SK-N-SH (cell line): ENCODE measurements at regions not wholly inside any gene's neighbourhood (a gene's known extent, or its start where the extent isn't known, plus 50 kb on each side); places are given as distances from the start of the nearest gene placed in this dataset.

Experiments
- CTCF ChIA-PET: fragments of 300-600, 350-600 bp; formaldehyde crosslinking; extraction: SDS; loops from one replicate; lab custom pipeline; 2021; lab: Yijun Ruan, JAX
- POLR2A ChIA-PET: fragments of 350-600 bp; sonication (Branson Sonifier 250); formaldehyde crosslinking; extraction: SDS; loops from one replicate; lab custom pipeline; 2020; ENCODE audit warnings: antibody characterized with exemption, inconsistent platforms; lab: Yijun Ruan, JAX
- DNase-seq: peaks from one replicate; pipeline ENCODE4 v3.0.0; 2012
- H2AFZ ChIP-seq: fragments of 200-600 bp; sonication (generic); 2 replicates; pipeline ENCODE4 v1.8.1; 2016; ENCODE audit warnings: antibody characterized with exemption, mild to moderate bottlenecking, low read depth
- H3F3A ChIP-seq: fragments of 200-600 bp; sonication (generic); replicated peaks from 2 replicates; pipeline ENCODE3; 2016; ENCODE audit warnings: antibody characterized with exemption, mild to moderate bottlenecking; ENCODE audit not compliant: insufficient read depth
- H3K27ac ChIP-seq, 2 experiments: fragments of 200-500 bp in 1 of 2; fragments of 200-600 bp in 1 of 2; sonication (Bioruptor generic) in 1 of 2; sonication (generic), shearing (Covaris generic) in 1 of 2; 2 replicates each; pipeline versions ENCODE4 v1.5.1 to v1.6.1; 2014 to 2016; ENCODE audit warnings: low read depth in 2 of 2, inconsistent platforms in 1 of 2, low read length in 1 of 2, mild to moderate bottlenecking in 1 of 2, mixed read lengths in 1 of 2
- H3K27me3 ChIP-seq: fragments of 200-600 bp; sonication (generic), shearing (Covaris generic); 2 replicates; pipeline ENCODE4 v1.6.1; 2016; ENCODE audit warnings: mixed run types; ENCODE audit not compliant: insufficient read depth
- H3K36me3 ChIP-seq, 2 experiments: fragments of 200-500 bp in 1 of 2; fragments of 200-600 bp in 1 of 2; sonication (Bioruptor generic) in 1 of 2; sonication (generic) in 1 of 2; replicated peaks in 1 of 2; 2 replicates each; pipeline versions ENCODE3 to v1.5.1; 2014 to 2016; ENCODE audit warnings: low read length in 1 of 2, mild to moderate bottlenecking in 1 of 2; ENCODE audit not compliant: insufficient read depth in 2 of 2, control insufficient read depth in 1 of 2
- H3K4me1 ChIP-seq, 2 experiments: fragments of 200-500 bp in 1 of 2; fragments of 200-600 bp in 1 of 2; sonication (Bioruptor generic) in 1 of 2; sonication (generic), shearing (Covaris generic) in 1 of 2; 2 replicates each; pipeline versions ENCODE4 v1.5.1 to v1.6.1; 2014 to 2016; ENCODE audit warnings: low read depth in 1 of 2, low read length in 1 of 2, mixed run types in 1 of 2; ENCODE audit not compliant: insufficient read depth in 2 of 2, control insufficient read depth in 1 of 2
- H3K4me2 ChIP-seq: fragments of 200-600 bp; sonication (generic), shearing (Covaris generic); 2 replicates; pipeline ENCODE4 v1.6.1; 2017; ENCODE audit warnings: mixed run types
- H3K4me3 ChIP-seq, 2 experiments: fragments of 200-500 bp in 1 of 2; fragments of 200-600 bp in 1 of 2; sonication (Bioruptor generic) in 1 of 2; sonication (generic), shearing (Covaris generic) in 1 of 2; 2 replicates each; pipeline versions ENCODE4 v1.5.1 to v1.8.1; 2014 to 2016; ENCODE audit warnings: low read depth in 2 of 2, inconsistent platforms in 1 of 2, low read length in 1 of 2, mild to moderate bottlenecking in 1 of 2, mixed read lengths in 1 of 2, moderate library complexity in 1 of 2
- H3K79me2 ChIP-seq: fragments of 200-600 bp; sonication (generic); 2 replicates; pipeline ENCODE4 v1.8.1; 2017; ENCODE audit warnings: mild to moderate bottlenecking; ENCODE audit not compliant: insufficient read depth
- H3K9ac ChIP-seq: fragments of 200-600 bp; sonication (generic); 2 replicates; pipeline ENCODE4 v1.6.1; 2017; ENCODE audit warnings: mixed run types
- H3K9me2 ChIP-seq: fragments of 200-600 bp; sonication (generic); 2 replicates; pipeline ENCODE4 v1.6.1; 2017; ENCODE audit warnings: mixed run types
- H3K9me3 ChIP-seq: fragments of 200-600 bp; sonication (generic); 2 replicates; pipeline ENCODE4 v1.6.1; 2017; ENCODE audit warnings: mixed run types, mild to moderate bottlenecking, moderate library complexity
- H4K20me1 ChIP-seq: fragments of 200-600 bp; sonication (generic); 2 replicates; pipeline ENCODE4 v1.6.1; 2017; ENCODE audit warnings: mild to moderate bottlenecking, mixed run types; ENCODE audit not compliant: insufficient read depth
- EP300 ChIP-seq, 2 experiments: IDR thresholded peaks; 2 replicates each; pipeline versions ENCODE4 v1.4.0 to v1.6.1; 2012; ENCODE audit warnings: borderline replicate concordance in 1 of 2, low read depth in 1 of 2, low read length in 1 of 2
- EZH2phosphoT487 ChIP-seq: fragments of 200-600 bp; sonication (generic); IDR thresholded peaks from 2 replicates; pipeline ENCODE4 v1.6.1; 2017; ENCODE audit warnings: low read depth, mixed run types, mild to moderate bottlenecking, antibody characterized with exemption, moderate library complexity, borderline replicate concordance
- FOXJ3 ChIP-seq: sonication (generic); formaldehyde crosslinking; IDR thresholded peaks from 2 replicates; pipeline ENCODE4 v1.5.1; 2020; ENCODE audit warnings: mild to moderate bottlenecking, missing genetic modification reagents
- GABPA ChIP-seq: IDR thresholded peaks from 2 replicates; pipeline ENCODE4 v1.4.0; 2012; ENCODE audit warnings: low read depth, mild to moderate bottlenecking
- GATA2 ChIP-seq: sonication (generic); formaldehyde crosslinking; IDR thresholded peaks from 2 replicates; pipeline ENCODE4 v1.5.0; 2020; ENCODE audit warnings: mild to moderate bottlenecking, missing genetic modification reagents
- IRF3 ChIP-seq: fragments of 150-350 bp; IDR thresholded peaks from 2 replicates; pipeline ENCODE4 v1.6.1; 2016; ENCODE audit warnings: mild to moderate bottlenecking, low read depth, low read length
- JUND ChIP-seq: IDR thresholded peaks from 2 replicates; pipeline ENCODE4 v1.4.0; 2012
- MAX ChIP-seq: IDR thresholded peaks from 2 replicates; pipeline ENCODE4 v1.4.0; 2012; ENCODE audit warnings: low read depth
- MEF2A ChIP-seq: IDR thresholded peaks from 2 replicates; pipeline ENCODE4 v1.4.0; 2012; ENCODE audit warnings: low read depth, borderline replicate concordance
- NFIC ChIP-seq: IDR thresholded peaks from 2 replicates; pipeline ENCODE4 v1.4.0; 2012; ENCODE audit warnings: borderline replicate concordance
- NRF1 ChIP-seq: IDR thresholded peaks from 2 replicates; pipeline ENCODE4 v1.6.1; 2012; ENCODE audit warnings: low read depth, mild to moderate bottlenecking, low read length
- REST ChIP-seq: IDR thresholded peaks from 2 replicates; pipeline ENCODE4 v1.6.1; 2012; ENCODE audit warnings: mild to moderate bottlenecking, low read depth, low read length, moderate library complexity
- RFX5 ChIP-seq: IDR thresholded peaks from 2 replicates; pipeline ENCODE4 v1.6.1; 2012; ENCODE audit warnings: mild to moderate bottlenecking, improper control_type of control experiment, low read length
- RXRA ChIP-seq: IDR thresholded peaks from 2 replicates; pipeline ENCODE4 v1.4.0; 2012; ENCODE audit warnings: low read depth, mild to moderate bottlenecking, borderline replicate concordance
- TEAD4 ChIP-seq: IDR thresholded peaks from 2 replicates; pipeline ENCODE4 v1.4.0; 2012; ENCODE audit warnings: mild to moderate bottlenecking, borderline replicate concordance; ENCODE audit not compliant: insufficient read depth
- USF1 ChIP-seq: IDR thresholded peaks from 2 replicates; pipeline ENCODE4 v1.4.0; 2012; ENCODE audit warnings: low read depth, borderline replicate concordance
- USF2 ChIP-seq: fragments of 150-350 bp; IDR thresholded peaks from 2 replicates; pipeline ENCODE4 v1.6.1; 2017; ENCODE audit warnings: antibody characterized with exemption, low read length, low read depth, borderline replicate concordance
- WGBS: methylation state at CpG from one replicate; pipeline ENCODE4 v1.1.6; 2017; ENCODE audit warnings: low lambda C conversion rate; 5-methylcytosine and 5-hydroxymethylcytosine counted together
- TF ChIP-seq, protein P1 (sequence below): fragments of 200-600 bp; sonication (generic); IDR thresholded peaks from 2 replicates; pipeline ENCODE4 v1.6.1; 2017; ENCODE audit warnings: antibody characterized with exemption, mild to moderate bottlenecking, moderate library complexity

DNA sequence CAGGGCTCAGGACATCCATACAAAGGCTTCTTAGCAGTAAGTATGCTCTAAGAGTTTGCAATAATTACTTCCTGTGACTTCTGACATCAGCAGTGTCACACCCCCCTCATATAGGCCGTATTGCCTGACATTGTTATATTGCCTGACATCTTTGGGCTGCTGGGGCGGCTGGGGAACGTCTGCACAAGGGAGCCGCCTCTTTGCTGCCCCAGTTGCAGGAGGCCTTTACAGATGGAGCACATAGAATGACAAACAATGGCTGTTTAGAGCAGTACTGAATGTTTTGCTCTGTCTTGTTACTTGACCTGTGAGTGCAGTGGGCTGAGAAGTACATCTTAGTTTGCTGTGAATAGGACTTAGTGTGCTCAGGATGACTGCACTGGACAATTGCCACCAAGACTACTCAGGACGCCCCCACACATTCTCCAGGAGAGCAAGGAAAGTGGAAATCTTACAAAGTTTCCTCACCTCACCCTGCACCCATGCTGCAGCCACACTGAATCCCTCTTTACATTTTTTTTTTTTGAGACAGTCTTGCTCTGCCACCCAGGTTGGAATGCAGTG, 65.4 kb upstream of the SPOCK1 start:
- H3F3A ChIP-seq: no peaks in the 10 kb centered on the region
- ChIA-PET CTCF (interaction anchor here (1.1 to 1.3 kb wide), 3 partner anchors 16 to 37 kb away, joined by 3 to 4 read pairs (median 4); no protein-coding TSS in a partner anchor), POLR2A (no interaction called here)
- H3K4me3 ChIP-seq: no peak overlapping the region; a peak in 1 of 4 replicates
- no peaks in the 10 kb centered on the region for H3K36me3 ChIP-seq
- H3K27ac ChIP-seq: peak overlapping the region in 1 of 2 experiments; percentile 76; a peak in 2 of 4 replicates
- H3K9ac ChIP-seq: no peak overlapping the region
- no peaks in the 10 kb centered on the region for H4K20me1 ChIP-seq
- H2AFZ ChIP-seq: peak overlapping the region; percentile 68
- H3K27me3 ChIP-seq: no peaks in the 10 kb centered on the region
- WGBS: 37% methylated on average over 4 of the region's 5 CpGs
- no peak for DNase-seq
- H3K4me2 ChIP-seq: peak overlapping the region; percentile 63; the same call in 1 of the 2 replicates
- H3K9me3 ChIP-seq: no peaks in the 10 kb centered on the region
- peaks cover 41 to 51% of the 10 kb centered on the region in 2 experiments; a peak in 3 of 4 replicates for H3K4me1 ChIP-seq
- H3K9me2 ChIP-seq: no peaks in the 10 kb centered on the region
- no peak for TF ChIP-seq JUND
- TF ChIP-seq GATA2: no peak
- no peak for TF ChIP-seq RXRA
- no peak for TF ChIP-seq GABPA
- no peak for TF ChIP-seq FOXJ3 (CRISPR knock-in tag)
- no peak for TF ChIP-seq USF1
- no peak for TF ChIP-seq EP300 (IDR thresholded peaks at IDR 0.05; ENCODE audit: borderline replicate concordance in 1 of 2, low read depth in 1 of 2, low read length in 1 of 2)
- no peak for TF ChIP-seq RFX5
- TF ChIP-seq IRF3: no peak
- TF ChIP-seq EZH2phosphoT487: no peak
- TF ChIP-seq TEAD4: no peak
- TF ChIP-seq, protein P1, sequence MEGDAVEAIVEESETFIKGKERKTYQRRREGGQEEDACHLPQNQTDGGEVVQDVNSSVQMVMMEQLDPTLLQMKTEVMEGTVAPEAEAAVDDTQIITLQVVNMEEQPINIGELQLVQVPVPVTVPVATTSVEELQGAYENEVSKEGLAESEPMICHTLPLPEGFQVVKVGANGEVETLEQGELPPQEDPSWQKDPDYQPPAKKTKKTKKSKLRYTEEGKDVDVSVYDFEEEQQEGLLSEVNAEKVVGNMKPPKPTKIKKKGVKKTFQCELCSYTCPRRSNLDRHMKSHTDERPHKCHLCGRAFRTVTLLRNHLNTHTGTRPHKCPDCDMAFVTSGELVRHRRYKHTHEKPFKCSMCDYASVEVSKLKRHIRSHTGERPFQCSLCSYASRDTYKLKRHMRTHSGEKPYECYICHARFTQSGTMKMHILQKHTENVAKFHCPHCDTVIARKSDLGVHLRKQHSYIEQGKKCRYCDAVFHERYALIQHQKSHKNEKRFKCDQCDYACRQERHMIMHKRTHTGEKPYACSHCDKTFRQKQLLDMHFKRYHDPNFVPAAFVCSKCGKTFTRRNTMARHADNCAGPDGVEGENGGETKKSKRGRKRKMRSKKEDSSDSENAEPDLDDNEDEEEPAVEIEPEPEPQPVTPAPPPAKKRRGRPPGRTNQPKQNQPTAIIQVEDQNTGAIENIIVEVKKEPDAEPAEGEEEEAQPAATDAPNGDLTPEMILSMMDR: no peak
- no peak for TF ChIP-seq NFIC
- TF ChIP-seq REST: no peak
- TF ChIP-seq NRF1: no peak
- no peak for TF ChIP-seq MEF2A
- no peak for TF ChIP-seq USF2
- no peak for TF ChIP-seq MAX
- TF ChIP-seq, all 33 proteins: peak for 0
- no peaks in the 10 kb centered on the region for H3K79me2 ChIP-seq
